GOT3 (cell line): ENCODE measurements at regions not wholly inside any gene's neighbourhood (a gene's known extent, or its start where the extent isn't known, plus 50 kb on each side); places are given as distances from the start of the nearest gene placed in this dataset.
"Not testable (repeated sequence)": the region's sequence is repeated elsewhere in the genome, so short reads cannot be mapped to it uniquely, and the experiment has no call there.

ENCODE experiments used
- DNase-seq: peaks from one replicate; lab custom pipeline; 2025; ENCODE audit warnings: mixed read lengths; lab: John Stamatoyannopoulos, UW

DNA sequence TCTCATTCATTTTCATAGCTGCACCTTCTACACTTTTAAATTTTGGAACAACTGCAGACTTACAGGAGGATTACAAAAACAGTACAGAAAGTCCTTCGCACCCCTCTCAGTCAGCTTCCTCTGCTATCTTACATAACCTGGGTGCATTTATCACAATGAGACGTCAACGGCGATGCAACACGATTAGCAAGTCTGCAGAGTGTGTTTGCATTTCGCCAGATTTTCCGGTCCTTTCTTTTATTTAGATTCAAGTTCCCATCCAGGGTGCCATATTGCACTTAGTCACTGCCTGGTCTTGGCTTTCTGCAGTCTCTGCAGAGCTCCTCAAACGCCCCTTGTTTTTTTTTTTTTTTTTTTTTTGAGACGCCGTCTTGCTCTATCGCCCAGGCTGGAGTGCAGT, 85.9 kb downstream of the ASMT start:
- no peak for DNase-seq

DNA sequence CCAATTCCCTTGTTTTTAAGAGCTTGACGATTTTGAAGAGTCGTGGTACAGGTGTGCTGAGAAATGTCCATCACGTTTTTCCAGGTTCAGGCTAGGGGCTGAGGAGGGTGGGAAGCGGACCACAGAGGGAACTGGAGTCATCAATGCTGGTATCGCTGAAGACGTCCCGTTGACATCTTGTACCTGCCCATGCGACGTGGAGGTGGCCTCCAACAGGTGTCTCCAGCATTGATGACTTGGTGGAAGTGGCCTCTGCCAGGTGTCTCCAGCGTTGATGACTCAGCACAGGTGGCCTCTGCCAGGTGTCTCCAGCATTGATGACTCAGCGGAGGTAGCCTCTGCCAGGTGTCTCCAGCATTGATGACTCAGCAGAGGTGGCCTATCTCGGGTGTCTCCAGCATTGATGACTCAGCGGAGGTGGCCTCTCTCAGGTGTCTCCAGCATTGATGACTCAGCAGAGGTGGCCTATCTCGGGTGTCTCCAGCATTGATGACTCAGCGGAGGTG, 86.6 kb downstream of the ASMT start:
- DNase-seq, result not testable (repeated sequence)

DNA sequence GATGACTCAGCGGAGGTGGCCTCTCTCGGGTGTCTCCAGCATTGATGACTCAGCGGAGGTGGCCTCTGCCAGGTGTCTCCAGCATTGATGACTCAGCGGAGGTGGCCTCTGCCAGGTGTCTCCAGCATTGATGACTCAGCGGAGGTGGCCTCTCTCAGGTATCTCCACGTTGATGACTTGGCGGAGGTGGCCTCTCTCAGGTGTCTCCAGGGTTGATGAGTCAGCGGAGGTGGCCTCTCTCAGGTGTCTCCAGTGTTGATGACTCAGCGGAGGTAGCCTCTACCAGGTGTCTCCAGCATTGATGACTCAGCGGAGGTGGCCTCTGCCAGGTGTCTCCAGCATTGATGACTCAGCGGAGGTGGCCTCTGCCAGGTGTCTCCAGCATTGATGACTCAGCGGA, 87.3 kb downstream of the ASMT start:
- not testable (repeated sequence) for DNase-seq

DNA sequence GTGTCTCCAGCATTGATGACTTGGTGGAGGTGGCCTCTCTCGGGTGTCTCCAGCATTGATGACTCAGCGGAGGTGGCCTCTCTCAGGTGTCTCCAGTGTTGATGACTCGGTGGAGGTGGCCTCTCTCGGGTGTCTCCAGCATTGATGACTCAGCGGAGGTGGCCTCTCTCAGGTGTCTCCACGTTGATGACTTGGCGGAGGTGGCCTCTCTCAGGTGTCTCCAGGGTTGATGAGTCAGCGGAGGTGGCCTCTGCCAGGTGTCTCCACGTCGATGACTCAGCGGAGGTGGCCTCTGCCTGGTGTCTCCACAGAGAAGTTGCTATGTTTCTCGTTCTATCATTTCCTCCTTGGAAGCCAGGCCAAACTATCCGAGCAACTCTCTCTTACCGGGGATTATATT, 87.7 kb downstream of the ASMT start:
- not testable (repeated sequence) for DNase-seq

DNA sequence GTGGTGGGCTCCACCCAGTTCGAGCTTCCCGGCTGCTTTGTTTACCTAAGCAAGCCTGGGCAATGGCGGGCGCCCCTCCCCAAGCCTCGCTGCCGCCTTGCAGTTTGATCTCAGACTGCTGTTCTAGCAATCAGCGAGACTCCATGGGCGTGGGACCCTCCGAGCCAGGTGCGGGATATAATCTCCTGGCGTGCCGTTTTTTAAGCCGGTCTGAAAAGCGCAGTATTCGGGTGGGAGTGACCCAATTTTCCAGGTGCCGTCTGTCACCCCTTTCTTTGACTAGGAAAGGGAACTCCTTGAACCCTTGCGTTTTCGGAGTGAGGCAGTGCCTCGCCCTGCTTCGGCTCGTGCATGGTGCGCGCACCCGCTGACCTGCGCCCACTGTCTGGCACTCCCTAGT, 94.4 kb downstream of the ASMT start:
- DNase-seq, result not testable (repeated sequence)

DNA sequence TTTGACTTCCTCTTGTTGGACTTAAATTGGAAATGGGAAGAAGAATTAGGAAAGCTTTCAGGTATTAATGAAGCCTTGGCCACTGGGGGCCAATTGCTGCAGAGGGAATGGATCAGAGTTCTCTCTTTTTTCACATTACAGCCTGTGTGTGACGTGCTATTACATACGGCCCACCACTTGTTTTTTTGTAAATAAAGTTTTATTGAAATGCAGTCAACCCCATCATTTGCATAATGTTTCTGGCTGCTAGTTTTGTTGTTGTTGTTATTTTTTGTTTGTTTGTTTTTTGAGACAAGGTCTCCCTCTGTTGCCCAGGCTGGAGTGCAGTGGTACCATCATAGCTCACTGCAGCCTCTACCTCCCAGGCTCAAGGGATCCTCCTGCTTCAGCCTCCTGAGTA, 98.4 kb downstream of the ASMT start:
- DNase-seq, result no peak

DNA sequence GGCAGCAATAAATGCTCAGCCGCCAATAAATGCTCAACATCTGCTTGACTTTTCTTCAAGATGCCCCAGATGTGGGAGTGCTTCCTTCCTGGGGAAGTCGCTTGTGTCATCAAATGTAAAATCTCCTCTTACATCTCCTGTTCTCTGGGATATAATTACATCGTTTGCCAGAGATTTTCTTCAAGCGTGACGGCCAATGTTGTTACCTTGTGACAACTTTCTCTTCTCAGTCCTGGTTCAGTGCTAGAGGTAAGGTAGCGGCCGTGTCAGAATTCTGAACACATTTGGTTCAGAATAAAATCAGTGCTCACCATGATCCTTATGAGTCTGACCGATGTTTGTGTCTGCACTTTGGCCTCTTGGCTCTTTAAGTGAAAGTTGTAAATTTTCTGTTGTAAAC, 102.5 kb downstream of the ASMT start:
- no peak for DNase-seq

DNA sequence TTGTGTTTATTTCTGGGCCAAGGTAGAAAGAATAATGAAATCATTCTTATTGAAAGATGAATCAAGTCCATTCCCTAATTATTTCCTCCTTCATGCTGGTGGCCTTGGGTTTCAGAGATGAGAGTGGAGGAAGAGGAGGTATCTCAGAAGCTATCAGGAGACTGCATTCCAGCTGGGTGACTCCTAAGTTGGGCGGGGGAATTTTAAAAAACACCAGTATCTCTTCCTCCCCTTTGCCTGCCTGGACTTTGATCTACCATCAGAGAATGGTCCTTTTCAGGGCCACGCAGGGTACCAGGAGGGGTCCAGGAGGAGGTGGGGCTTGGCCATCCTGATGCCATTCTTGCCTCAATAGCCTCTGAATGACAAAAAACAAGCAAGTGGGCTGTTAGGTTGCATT, 104.4 kb downstream of the ASMT start:
- no peak for DNase-seq

DNA sequence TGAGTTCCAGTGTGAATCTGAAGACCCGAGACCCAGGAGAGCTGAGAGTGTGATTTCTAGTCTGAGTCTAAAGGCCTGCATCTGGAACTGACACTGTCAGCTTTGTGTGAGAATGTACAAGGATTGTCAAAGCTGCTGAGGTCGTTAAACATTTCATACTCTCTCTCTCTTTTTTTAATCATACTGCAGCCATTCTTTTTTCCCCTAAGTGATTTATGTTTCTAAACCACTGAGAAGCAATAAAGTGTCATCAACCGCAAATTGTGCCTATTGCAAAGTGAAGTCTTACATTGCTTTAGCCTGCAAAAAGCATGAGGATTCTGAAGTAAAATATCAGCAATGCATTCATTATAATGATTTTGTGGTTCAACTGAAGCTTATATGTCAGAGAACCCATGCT, 106.0 kb downstream of the ASMT start:
- DNase-seq, result no peak

DNA sequence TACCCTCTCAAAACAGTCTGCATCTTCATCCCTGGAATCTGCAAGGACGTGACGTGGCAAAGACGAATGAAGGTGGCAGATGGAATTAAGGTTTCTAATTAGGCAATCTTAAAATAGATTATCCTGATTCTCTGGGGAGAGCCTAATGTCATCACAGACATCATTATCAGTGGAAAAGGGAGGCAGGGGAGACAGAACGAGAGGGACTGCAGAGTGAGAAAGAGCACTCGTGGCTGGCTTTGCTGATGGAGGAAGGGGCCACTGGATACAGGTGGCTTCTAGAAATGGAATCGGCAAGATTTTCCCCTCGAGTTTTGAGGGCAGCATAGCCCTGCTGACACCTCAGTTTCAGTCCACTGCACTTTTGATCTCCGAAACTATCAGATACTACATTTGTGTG, 110.6 kb downstream of the ASMT start:
- no peak for DNase-seq

DNA sequence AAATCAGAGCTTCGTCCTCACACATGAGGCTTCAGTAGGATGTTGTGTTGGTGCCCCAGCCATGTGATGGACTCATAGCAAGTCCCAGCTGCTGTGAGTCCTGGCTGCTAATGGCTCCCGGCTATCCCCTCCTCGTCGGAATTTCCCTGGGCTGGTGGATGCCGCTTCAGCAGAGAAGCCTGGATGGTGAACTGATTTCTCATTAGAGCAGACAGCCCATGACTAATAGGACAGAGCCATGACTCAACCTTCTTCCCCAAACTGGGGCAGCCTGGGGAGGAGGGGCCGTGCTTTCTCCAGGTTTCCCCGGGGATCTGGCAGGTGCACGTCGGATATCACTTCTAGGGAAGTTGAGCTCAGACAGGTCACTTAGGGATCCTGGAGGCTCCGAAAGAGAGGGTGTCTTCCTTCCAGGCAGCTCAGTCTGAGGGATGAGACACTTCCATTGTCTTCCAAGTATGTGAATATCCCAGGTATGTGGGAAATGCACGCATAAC, 112.7 kb downstream of the ASMT start:
- DNase-seq, result no peak

DNA sequence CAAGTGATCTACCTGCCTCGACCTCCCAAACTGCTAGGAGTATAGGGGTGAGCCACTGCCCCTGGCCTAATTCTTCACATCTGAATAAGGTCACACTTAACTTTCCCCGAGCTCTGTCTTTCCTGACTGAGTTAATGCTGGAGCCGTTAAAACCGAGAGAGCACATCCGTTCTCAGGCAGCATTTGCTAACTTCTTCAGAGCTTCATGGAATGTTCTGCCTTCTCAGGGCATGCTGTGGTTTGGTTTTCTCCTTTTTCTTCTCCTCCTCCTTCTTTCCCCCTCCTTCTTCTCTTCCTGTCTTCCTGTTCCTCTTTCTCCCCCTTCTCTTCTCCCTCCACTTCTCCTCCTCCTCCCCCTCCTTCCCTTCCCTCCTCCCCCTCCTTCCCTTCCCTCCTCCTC, 119.9 kb downstream of the ASMT start:
- no peak for DNase-seq

DNA sequence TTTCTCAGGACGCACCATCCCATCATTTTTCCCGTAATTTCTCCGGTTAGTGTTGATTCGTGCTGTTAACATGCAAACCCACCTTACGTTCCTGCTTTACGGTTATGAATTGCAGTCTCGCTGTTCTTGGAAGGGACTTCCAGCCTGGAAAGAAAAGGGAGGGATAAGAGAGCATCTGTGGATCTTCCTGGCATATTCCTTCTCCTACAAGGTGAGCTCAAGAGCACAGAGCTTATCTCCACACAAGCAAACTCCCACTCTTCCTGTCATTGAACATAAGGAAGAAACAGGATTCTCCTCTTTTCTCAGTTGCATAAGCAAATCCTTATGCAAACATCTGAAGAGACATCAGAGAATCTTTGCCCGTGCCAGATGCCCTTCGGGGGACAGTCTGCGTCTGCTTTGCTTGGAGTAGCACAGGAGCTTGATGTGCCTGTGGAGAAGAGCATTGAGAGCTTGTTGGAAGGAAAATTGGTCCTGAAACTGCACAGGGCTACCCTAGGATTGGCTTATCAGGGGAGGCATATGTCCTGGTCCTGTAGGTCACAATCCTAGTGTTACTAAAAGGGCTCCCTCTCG, 127.0 kb downstream of the ASMT start:
- DNase-seq, result no peak

DNA sequence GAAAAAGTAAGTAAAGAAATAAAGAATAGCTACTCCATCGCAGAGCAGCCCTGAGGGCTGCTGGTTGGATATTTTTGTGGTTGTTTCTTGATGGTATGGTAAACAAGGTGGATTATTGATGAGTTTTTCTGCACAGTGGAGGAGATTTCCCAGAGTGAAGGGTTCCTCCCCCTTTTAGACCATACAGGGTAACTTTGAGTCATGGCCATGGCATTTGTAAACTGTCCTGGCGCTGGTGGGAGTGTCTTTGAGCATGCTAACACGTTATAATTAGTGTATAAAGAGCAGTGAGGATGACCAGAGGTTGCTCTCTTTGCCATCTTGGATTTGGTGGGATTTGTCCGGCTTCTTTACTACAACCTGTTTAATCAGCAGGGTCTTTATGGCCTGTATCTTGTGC, 128.2 kb downstream of the ASMT start:
- no peak for DNase-seq

DNA sequence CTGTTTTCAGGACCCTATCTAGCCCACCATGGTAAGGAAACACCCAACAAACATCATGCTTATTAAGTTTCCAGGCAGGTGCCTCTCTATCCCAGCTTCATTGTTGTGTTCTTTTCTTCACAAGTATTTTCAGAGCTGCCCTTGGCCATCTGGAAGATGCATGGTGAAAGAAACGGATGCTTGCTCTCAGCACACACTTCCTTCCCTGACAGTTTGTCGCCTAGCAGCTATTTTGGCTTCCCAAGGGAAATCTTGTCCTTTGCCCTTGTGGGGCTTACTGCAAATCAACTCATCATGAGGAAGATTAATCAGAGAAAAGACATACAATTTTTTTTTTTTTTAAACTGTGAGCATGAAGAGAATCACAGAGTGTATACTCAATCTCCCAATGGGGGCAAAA, 128.8 kb downstream of the ASMT start:
- DNase-seq, result no peak

DNA sequence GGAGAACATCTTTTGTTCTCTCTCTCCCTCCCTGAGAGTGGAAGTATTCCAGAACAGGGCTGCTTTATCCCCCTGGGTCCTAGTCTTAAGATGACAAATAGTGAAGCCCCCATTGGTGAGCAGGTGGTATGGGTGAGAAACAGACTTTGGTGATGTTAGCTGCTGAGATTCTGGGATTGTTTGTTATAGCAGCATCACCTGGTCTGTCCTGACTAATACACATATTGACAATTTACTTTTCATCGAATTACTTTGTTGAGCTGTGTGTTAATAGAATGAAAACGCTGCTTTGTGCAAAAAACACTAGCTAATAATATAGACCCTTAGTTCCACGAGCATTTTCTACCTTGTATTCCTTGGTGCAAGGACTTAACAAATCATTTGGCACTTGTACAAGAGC, 133.5 kb downstream of the ASMT start:
- DNase-seq, result no peak

DNA sequence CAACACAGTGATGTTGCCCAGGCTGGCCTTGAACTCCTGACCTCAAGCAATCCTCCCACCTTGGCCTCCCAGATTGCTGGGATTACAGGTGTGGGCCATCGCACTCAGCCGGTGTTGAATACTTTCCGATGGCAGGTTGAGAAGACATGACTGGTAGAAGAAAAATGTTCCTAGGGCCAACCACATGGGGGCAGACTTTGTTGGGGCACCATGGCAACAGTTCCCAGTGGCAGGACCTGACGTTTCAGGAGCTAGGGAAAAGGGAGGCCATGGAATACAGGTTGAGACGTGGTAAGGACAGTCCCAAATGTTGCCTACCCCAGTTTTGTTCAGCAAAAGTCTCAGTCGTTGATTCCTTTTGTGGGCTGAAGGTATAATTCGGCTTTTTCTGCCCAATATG, 134.6 kb downstream of the ASMT start:
- no peak for DNase-seq

DNA sequence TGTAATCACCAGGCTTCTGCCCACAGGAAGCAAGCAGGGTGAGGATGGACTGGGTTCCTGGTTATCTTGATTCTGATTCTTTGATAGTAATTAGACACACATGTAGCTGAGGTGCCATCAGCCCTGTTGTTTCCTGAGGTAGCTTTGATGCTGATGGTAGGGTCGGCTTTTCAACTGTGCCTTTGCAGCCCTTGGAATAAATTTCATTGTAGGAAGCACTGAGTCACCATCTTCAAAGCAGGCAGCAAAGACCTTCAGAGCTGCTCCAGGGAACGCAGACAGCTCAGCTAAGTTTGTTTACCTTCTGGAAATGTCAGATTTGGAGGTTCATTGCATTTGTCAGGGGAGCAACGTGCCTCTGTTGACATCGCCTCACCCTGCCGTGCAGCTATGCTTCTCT, 135.4 kb downstream of the ASMT start:
- DNase-seq, result no peak

DNA sequence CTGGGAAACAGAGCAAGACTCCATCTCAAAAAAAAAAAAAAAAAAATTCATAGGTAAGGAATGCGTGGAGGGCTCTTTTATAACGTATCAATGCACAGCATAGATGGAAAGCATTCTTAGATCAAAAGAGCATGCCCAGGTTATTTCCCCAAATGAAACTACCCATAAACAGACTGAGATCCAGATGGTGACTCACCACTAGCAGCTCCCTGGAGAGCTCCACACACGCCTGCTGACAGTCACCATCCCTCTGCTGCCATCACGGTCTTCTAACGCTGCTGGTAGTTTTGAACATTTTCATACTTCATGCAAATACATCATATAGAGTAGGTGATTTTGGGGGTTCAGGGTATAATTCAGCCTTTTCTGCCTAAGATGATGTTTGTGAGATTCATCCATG, 136.9 kb downstream of the ASMT start:
- DNase-seq, result no peak

DNA sequence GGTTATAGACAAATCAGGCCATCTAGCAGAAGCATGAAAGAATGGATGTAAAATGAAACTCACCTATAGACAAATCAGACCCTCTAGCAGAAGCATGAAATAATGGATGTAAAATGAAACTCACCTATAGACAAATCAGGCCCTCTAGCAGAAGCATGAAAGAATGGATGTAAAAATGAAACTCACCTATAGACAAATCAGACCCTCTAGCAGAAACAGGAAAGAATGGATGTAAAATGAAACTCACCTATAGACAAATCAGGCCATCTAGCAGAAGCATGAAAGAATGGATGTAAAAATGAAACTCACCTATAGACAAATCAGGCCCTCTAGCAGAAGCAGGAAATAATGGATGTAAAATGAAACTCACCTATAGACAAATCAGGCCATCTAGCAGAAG, 137.9 kb downstream of the ASMT start:
- DNase-seq, result not testable (repeated sequence)

DNA sequence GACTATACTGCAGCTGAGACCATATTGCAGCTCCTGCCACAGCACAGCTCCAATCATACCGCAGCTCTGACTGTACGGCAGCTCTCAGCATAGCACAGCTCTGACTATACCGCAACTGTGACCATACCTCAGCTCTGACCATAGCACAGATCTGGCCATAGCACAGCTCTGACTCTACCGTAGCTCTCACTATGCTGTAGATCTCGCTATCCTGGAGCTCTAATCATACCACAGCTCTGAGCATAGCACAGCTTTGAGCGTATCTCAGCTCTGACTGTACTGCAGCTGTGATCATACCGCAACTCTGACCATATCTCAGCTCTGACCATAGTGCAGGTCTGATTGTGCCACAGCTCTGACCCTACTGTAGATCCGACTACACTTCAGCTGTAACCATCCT, 139.2 kb downstream of the ASMT start:
- DNase-seq, result no peak

DNA sequence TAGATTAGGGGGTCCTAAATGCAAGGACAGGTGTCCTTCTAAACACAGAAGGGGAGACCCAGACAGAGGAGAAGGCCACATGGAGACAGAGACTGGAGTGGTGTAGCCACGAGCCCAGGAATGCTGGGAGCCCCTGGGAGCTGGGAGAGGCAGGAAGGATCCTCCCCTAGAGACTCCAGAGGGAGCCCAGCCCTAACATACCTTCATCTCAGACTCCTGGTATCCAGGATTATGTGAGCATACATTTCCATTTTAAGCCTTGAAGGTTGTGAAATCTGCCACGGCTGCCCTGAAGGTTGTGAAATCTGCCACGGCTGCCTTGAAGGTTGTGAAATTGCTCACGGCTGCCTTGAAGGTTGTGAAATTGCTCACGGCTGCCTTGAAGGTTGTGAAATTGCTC, 148.4 kb downstream of the ASMT start:
- DNase-seq, result no peak

DNA sequence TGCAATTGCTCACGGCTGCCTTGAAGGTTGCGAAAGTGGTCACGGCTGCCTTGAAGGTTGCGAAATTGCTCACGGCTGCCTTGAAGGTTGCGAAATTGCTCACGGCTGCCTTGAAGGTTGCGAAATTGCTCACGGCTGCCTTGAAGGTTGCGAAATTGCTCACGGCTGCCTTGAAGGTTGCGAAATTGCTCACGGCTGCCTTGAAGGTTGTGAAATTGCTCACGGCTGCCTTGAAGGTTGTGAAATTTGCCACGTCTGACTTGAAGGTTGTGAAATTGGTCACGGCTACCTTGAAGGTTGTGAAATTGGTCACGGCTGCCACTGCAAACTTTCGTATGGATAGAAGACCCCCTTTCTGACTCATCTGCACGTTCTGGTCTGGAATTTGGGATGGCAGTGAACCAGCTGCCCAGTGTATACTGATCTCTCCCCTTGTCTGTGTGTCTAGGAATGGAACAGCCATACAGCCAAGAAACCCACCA, 150.1 kb downstream of the ASMT start:
- not testable (repeated sequence) for DNase-seq

DNA sequence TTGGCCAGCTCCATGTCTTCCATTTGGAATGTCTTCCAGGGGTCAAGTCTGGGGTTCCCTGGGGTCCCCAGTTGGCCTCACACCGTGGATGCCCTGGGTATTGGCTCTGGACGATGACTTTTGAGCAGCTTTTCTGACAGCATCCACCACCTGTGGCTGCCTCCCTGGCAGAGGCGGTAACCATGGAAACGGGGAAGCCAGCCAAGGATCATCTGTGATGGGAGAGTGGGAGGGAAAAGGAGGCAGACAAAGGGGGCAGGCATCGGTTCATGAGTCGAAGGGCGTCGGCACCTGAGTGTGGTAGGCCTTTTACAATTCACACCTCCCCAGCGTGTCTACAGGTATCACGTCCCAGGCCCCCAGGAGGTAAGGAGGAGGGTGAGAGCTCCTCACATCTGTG, 152.2 kb downstream of the ASMT start:
- no peak for DNase-seq
